Suppressor macrophage treated with lipopolysaccharide for 4 hours (primary cell): ENCODE measurements at regions not wholly inside any gene's neighbourhood (a gene's known extent, or its start where the extent isn't known, plus 50 kb on each side); places are given as distances from the start of the nearest gene placed in this dataset.
"Not testable (repeated sequence)": the region's sequence is repeated elsewhere in the genome, so short reads cannot be mapped to it uniquely, and the experiment has no call there.

Experiments
- DNase-seq: peaks from one replicate; pipeline ENCODE4 v3.0.0-alpha.2; 2020

- no peak for DNase-seq
These were observed 165.9 kb upstream of the KLF7 start for GRCh38 chr2:207331674-207332073.

- peak; percentile 86 for DNase-seq
These were observed 166.9 kb upstream of the KLF7 start for GRCh38 chr2:207332480-207333212.

- no peak for DNase-seq
These were observed 168.0 kb upstream of the KLF7 start for GRCh38 chr2:207333599-207334300.

- no peak for DNase-seq
These were observed 168.5 kb upstream of the KLF7 start for GRCh38 chr2:207334301-207334623.

- DNase-seq, result peak; percentile 87
These were observed 169.1 kb upstream of the KLF7 start for GRCh38 chr2:207334624-207335371.

GRCh38 chr2:207337234-207338219 is 171.8 kb upstream of the KLF7 start:
- DNase-seq, result peak; percentile 44

- peak; percentile 60 for DNase-seq
These were observed 172.5 kb upstream of the KLF7 start for GRCh38 chr2:207338220-207338607.

GRCh38 chr2:207338610-207339009 is 172.9 kb upstream of the KLF7 start:
- no peak for DNase-seq

GRCh38 chr2:207341112-207341750 is 175.5 kb upstream of the KLF7 start:
- no peak for DNase-seq

- no peak for DNase-seq
These were observed 176.1 kb upstream of the KLF7 start for GRCh38 chr2:207341804-207342203.

- not testable (repeated sequence) for DNase-seq
These were observed 179.0 kb upstream of the KLF7 start for GRCh38 chr2:207344596-207345394.

- no peak for DNase-seq
These were observed 178.6 kb upstream of the CREB1 start for GRCh38 chr2:207351171-207351570.

- DNase-seq, result no peak
These were observed 176.6 kb upstream of the CREB1 start for GRCh38 chr2:207352978-207353671.

GRCh38 chr2:207353836-207354235 is 175.9 kb upstream of the CREB1 start:
- DNase-seq, result no peak

- no peak for DNase-seq
These were observed 175.3 kb upstream of the CREB1 start for GRCh38 chr2:207354462-207354861.

- no peak for DNase-seq
These were observed 173.2 kb upstream of the CREB1 start for GRCh38 chr2:207356567-207356966.

GRCh38 chr2:207357216-207357615 is 172.5 kb upstream of the CREB1 start:
- no peak for DNase-seq

GRCh38 chr2:207362716-207363115 is 167.0 kb upstream of the CREB1 start:
- no peak for DNase-seq

GRCh38 chr2:207363761-207364290 is 165.9 kb upstream of the CREB1 start:
- no peak for DNase-seq

GRCh38 chr2:207370646-207371045 is 159.1 kb upstream of the CREB1 start:
- DNase-seq, result no peak
